ENCODE measurements at regions not wholly inside any gene's neighbourhood (a gene's known extent, or its start where the extent isn't known, plus 50 kb on each side); places are given as distances from the start of the nearest gene placed in this dataset.
A peak's percentile ranks its signal among the peaks of the same experiment; 100 is the strongest.

DNA sequence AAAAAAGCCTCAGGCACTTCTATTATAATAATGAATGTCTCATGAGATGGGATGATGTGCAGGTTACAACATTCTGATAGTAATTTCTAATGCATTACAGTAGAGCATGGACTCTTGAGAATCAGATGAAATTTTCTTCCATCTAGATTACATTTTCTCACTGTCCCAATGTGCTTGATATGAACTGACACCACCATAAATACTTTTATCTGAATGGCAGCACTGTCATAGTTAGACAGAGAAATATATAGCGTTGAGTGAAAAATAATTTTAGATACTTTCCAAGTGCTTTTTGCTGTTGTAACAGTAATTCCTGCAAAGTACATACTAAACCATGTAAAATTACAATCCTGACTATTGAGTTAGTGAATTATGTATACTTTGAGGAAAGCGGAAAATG is 630.1 kb downstream of the BRINP3 start:
- no peak for DNase-seq

DNA sequence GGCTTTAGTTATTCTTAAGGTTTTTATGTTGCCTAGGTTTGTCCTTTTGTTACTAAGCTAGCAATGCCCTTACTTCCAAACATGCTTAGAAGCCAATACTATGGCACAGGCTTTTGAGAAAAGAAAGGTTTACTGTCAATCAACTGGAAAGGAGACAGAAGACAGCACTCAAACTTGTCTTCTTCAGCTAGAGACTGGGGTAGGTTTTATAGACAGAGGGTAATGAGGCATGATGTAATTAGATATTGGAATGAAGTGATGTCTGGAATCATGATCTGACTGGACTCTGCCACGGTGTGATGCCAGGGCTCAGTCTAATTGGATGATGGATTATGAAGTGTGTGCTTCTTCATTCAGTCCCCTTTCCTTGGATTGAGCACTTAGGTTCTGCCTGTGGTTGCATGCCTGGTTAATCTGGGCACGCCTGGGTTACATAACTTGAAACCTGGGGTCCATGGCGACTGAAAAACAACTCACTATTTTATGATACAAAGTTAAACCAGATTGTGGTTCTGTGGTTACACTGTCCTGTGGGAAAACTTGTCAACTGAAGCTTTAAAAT is 625.8 kb downstream of the BRINP3 start:
- no peak for DNase-seq

DNA sequence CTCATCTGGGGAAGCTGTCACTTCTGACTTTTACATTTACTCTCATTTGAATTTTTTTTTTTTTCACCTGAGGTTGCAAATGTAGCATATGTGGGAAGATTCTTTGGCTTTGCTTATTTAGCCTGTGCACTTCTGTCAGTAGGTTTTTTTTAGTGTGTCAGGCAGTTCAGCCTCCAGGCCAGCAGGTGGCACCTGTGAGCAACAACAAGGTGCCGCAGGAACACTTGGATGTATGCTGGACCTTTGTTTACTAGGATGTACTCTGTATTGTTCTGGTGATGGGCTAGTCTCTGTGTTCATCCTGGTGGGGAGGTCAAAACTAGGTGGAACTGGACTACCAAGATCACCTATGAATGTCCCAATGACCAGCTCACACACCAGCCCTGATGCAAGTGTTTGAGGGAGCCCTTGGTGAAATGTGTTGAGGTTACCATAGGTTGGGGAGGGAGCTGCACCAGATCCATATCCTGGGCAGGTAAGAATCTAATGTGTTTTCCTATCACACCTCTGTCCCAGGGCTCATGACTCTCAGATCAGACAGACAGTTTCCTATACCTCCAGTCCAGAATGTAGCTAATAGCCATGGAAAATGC is 618.2 kb downstream of the BRINP3 start:
- peak; percentile 68 for DNase-seq

DNA sequence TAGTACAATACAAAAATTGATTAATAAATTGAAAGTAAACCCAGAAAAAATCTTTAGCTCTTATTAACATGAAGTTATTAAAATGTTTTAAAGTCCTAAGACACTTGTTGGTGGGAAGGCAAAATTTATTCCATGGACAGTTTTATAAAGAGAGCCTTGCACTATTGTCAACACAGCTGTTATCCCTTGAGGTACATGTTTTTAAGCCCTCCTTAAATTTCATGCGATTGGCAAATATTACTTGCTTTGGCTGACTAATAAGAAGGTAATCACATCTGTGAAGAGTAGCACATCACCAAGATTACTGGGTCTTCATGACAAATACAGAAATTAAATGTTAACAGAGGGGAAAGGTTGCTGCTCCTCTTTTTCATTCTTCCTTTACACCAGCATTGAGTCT is 611.1 kb downstream of the BRINP3 start:
- no peak for DNase-seq

DNA sequence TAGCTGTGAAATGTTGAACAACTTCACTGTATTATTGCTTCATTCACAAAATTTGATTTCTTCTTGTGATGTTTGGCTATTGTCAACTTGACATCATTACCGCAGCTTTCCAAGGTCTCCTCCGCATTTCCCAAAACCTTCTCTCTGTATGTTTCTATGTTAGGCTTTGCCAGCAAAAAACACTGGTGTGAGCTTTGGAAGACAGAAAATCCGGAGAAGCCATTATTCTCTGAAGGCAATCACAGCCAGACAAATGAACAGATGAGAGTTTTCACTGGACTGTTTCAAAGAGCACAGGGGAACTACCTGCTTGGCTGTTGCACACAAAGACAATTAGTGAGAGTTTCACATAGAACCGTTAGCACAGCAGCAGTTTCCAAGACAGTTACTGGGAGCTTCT is 609.6 kb downstream of the BRINP3 start:
- DNase-seq, result no peak

DNA sequence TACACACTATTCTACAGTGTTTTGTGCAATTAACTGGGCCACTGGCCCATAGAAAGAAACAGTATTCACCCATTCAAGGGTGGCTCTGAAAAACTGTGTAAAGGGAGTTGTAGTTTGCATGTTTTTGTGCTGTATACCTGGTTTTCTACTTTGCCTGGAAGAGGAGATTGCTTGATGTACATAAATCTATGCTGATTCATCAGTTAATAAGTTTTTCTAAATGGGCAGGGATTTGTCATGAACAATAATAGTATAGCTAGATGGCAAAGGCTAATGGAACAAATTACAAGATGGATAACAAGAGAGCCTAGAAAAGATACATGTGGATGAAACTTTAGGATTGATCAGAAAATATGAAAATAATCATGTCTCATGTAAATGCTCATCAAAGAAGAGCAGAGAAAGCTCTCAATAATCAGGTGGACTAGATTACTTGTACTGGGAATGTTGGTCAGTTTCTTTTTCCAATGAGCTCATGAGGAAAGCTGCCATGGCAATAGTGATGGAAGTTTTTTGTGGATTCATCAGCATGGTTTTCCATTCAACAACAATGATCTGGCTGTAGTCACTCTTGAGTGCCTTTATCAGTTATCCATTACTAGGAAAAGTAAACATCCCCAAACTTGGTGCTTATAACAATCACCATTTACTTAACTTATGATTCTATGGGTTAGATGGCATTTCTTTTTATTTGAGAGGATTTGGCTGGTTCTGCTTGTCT is 602.8 kb downstream of the BRINP3 start:
- DNase-seq, result no peak

DNA sequence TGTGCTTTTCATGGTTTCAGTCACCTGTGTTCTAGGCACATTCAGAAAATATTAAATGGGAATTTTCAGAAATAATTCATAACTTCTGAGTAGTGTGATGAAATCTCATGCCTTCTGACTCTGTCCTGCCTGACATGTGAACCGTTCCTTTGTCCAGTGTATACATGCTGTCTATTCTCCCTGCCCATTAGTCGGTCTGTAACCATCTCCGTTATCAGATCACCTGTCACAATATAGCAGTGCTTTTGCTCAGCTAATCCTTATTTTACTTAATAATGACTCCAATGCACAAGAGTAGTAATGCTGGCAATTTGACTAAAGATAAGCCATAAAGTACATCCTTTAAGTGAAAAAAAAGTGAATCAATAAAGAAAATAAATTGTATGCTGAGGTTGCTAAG is 597.5 kb downstream of the BRINP3 start:
- no peak for DNase-seq

DNA sequence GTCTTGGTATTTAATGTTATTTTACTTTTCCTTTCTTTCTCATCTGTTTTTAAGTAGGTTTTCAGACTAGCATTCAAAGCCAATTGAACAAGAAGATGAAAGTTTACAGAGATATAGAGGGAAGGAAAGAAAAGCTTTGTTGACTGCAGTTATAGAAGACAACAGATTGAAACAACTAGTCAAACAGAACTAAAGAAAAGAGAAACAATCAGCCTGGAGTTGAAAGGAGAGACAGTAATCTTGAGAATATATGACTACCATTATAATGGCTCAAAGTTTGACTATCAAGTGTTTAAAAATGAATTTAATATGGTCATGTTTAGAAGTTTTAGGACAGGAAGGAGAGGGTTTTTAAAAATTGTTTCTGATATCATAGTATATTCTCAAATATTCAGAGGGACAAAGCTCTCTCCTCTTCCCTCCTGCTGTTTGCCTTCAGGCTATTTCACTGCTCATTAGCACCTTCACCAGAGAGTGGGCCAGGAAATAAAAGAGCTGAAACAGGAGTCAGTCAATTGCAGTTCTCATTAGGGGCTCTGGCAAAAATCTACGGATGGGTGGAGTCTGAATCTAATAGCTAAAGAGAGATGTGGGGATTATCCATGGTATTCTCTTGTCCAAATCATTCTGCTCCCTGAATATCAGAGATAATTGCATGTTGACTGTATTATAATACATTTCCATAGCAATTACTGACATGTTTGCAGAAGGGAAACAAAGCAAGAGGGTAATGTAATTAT is 577.8 kb downstream of the BRINP3 start:
- no peak for DNase-seq

DNA sequence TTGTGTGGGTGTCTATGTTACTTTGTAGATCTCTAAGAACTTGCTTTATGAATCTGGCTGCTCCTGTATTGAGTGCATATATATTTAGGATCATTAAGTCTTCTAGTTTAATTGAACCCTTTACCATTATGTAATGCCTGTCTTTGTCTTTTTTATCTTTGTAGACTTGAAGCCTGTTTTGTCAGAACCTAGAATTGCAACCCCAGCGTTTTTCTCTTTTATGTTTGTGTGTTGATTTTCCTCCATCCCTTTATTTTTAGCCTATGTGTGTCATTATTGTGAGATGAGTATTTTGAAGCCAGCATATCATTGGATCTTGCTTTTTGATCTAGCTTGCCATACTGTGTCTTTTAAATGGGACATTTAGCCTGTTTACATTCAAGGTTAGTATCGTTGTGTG is 573.2 kb downstream of the BRINP3 start:
- DNase-seq, result no peak

DNA sequence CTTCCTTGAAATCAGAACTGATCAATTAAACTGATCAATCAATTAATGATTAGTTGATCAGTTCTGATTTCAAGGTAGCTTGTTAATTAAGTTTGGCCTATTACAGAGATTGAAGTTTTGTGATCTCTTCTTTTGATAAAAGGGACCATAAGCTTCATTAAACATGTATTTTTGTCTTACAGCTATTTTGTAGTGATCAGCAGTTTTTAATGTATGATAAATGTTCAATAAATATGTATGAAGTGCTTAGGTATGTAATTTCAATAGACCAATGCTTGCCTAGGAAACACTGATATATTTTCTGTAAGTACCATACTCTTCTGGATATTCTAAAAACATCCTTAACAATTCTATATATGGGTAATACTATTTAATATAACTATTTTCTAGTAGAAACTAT is 569.6 kb downstream of the BRINP3 start:
- DNase-seq, result no peak

DNA sequence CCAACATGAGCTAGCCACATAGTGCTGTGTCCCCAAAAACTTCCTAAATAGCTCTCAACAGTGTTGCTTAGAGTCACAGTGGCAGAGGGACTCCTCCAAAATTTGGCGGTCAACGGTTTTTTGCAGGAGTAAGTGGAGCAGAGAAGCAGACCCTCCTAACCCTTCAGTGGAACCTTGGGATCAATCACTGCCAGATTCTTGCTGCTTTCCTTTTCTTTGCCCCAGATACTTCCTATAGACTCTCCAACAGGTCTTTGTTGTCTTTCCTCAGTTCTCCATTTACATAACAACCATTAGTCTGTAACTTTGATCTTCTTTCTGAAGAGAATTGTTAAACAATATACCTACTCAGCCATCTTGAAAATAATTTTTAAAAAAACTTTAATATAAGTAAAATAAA is 556.1 kb downstream of the BRINP3 start:
- DNase-seq, result no peak

DNA sequence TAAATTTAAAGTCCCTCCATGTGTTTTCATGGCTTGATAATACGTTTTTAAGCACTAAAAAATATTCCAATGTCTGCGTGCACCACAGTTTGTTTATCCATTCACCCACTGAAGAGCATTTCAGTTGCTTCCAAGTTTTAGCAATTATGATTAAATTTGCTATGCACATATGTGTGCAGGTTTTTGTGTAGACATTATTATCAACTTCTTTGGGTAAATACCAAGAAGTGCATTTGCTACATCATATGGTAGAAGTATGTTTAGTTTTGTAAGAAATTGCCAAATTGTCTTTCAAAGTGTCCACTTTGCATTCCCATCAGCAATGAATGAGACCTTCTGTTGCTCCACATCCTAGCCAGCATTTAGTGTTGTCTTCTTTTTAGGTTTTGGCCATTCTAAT is 550.0 kb downstream of the BRINP3 start:
- no peak for DNase-seq

DNA sequence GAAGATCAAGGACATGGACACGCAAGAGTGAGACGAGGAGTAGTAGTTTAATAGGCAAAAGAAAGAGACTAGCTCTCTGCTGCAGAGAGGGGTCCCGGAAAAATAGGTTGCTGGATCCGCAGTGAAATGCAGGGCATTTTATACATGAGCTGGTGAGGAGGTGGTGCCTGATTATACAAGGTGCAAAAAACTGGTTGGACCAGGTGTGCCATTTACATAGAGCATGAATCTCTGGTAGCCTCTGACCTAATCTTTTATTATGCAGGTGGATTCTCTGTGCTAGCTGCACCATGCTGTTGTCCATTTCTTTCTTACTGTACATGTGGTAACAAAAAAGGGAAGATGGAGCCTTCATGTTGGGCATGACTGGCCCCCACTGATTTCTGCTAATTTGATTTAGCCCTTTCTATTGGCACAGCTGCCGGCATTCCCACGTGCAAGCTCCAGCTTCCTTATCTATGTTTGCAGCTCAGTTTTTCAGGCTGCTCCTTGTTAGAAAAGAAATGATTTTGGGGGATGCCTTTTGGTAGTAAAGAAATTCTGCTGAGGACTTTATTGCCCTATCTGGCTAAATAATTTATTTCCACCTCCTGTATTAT is 548.1 kb downstream of the BRINP3 start:
- no peak for DNase-seq

DNA sequence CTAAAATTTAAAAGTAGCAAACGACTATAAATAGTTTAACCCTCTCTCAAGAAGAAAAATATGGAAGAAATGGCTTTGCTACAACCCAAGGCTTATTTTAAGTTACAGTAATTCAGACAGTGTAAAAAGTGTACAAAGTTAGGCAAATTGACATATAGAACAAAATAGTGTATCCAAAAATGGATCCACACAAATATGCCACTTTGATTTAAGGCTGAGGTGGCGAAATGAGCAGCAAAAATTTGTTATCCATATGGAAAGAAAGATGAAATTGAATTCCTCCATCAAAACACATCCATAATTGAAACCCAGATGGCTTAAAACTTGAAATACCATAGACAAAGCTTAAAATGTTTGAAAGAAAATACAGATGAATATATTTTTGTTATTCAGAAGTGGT is 540.8 kb downstream of the BRINP3 start:
- DNase-seq, result no peak

DNA sequence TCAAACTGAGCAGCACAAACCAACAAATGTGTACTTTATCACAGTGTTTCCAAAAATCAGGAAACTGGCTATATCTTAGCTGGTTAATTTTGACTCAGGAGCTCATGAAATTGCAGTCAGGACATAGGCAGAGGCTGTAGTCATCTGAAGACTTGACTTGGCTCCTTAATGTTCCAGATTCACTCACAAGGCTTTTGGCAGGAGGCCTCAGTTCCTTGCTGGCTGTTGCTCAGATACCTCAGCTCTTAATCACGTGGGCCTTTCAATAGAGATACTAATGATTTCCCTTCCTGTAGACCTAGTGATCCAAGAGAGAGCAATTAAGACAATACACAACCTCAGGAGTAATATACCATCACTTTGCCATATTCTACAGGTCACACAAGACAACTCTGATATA is 537.7 kb downstream of the BRINP3 start:
- DNase-seq, result no peak

DNA sequence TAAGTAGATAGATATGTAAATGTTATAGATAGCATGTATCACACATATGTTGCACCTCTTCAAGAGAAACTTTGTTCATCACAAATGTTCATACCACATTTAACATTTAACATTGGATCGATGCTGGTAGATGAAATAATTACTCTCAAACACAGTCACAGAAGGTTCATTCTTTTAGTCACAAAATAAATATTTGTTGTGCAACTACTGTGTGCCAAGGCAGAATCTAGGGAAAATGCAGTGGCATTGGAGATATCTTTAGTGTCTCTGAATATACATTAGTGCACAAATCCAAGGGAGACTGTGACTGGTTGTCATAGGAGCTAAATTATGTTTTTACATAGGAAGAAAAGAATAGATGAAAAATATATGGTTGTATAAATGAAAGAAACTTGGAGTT is 535.7 kb downstream of the BRINP3 start:
- DNase-seq, result no peak

DNA sequence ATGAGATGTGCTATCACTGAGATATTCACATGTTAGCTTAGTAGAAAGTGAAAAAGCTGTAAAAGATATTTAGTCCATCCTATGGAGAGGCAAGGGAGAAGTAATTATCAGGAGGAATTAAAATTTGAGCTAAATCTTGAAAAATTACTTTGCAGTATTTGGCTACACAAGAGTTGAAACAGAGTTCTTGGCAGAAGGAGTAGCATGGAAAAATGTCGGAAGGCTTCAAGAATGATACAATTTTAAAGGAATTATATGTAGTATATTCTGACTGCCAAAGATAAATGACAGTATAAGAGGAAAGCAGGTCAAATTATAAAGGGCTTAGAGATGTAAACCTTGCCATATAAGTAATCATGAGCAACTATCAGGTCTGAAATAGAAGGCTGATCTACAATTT is 518.9 kb downstream of the BRINP3 start:
- DNase-seq, result no peak

DNA sequence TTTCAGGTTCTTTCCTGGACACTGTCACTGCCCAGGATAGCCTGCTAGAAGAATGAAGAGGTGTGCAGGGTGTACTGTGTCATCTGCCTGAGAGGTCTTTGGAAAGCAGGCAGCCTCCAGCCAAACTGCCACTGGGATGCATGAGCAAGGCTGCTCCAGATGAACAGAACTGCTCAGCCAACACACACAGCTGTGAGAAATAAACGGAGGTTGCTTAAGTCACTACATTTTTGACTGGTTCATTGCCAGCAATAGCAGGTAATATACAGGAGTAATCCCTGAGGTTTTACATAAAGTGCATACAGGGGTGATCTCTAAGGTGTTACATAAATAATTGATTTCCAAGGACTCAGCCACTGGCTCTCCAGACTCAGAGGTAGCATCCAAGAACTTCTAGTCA is 516.9 kb downstream of the BRINP3 start:
- no peak for DNase-seq

DNA sequence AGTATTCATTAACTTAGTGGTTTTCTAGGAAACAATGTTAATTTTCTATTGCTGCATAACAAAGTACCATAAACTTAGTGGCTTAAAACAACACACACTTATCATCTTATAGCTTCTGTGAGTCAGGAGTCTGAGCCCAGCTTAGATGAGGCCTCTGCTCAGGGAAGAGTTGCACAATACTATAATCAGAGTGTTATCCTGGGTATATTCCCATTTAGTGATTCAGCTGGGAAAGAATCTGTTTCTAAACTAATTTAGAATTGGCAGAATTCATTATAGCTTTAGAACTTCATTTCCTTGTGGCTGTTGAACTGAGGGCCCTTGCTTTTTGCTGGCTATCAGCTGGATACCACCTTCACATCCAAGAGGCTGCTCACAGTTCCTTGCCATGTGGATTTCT is 515.5 kb downstream of the BRINP3 start:
- DNase-seq, result no peak

DNA sequence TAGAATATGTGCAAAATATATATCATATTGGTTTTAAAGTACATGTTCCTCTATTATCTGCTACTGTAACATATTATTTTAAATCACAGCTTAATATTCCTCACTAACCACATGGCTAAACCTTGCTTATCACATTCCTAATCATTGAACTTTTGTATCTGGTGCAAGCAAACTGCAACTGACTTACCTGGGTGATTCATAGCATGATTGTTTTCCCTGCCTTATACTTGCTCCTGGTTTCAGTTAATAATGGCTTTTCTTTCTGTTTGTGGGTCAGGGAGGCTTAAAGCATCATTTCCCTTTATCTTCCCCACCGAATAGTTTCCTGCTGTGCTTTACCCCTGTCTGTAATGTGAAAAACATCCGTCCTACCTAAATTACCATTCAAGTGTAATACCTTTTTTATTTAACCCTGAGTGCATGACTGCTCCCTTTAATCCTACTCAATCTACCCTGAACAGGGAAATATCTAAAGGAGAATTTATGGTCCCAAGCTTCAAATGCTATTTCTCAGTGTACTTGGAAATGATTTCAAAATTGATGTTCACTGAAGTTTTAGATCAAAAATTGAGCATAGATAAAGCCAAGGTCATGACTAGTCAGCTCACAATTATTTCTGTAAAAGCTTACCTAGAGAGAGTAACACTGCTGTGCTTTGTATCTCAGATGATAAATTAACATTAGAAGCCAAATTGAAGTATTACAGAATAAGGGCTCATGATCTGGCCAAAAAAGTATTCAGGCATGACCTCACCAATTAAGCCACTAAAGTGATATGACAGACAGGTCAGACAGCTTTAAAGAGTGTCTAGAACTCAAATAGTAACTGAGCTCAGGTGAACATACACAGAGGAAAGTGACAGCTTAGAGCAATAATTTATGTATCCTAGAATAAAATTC is 507.1 kb downstream of the BRINP3 start:
- DNase-seq, result no peak

DNA sequence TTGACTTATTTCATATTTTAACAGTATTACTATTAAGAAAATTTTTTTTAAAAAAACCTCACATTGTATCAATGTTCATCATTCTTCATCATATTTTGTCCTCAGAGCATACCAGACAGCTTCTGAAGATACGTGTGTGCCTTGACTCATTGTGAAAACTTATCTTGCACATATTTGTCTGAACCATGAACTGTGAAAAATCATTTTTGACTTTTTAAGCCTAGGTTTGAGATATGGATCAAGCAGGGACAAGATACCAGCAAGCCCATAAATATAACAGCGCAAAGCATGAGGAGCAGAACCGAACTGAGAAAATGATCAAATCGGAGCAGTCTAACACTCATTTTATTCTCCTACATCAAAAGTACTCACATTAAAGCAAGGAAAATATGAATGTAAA is 506.0 kb downstream of the BRINP3 start:
- DNase-seq, result no peak

DNA sequence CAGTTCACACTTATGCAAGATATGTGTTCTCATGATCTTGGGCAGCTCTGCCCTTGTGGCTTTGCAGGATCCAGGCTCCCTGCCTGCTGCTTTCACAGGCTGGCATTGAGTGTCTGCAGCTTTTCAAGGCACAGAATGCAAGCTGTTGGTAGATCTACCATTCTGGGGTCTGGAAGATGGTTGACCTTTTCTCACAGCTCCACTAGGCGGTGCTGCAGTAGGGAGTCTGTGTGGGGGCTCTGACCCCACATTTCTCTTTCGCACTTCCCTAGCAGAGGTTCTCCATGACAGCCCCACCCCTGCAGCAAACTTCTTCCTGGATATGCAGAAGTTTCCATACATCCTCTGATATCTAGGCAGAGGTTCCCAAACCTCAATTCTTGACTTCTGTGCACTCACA is 500.5 kb downstream of the BRINP3 start:
- no peak for DNase-seq

All from islet precursor cell (in vitro differentiated cells).